Natural killer cell (primary cell): ENCODE measurements at regions not wholly inside any gene's neighbourhood (a gene's known extent, or its start where the extent isn't known, plus 50 kb on each side); places are given as distances from the start of the nearest gene placed in this dataset.

Experiments used
- ATAC-seq, 3 donors: fragments of 150-1000 bp in 2 of 3; fragments of 200-7000 bp in 1 of 3; cut with Tn5 transposase; 1 replicate in 1 of 3; 2 replicates in 2 of 3; pipeline ENCODE4 v1.10.0; 2021; ENCODE audit warnings: mild to moderate bottlenecking in 2 of 3, moderate library complexity in 2 of 3
- DNase-seq, 2 donors: peaks; one replicate each; pipeline versions ENCODE4 v3.0.0 to v3.0.0-alpha.2; 2013 to 2021; ENCODE audit warnings: mixed read lengths in 1 of 2
- H3K27ac ChIP-seq: one replicate; pipeline ENCODE4 v1.5.1; 2013; ENCODE audit warnings: mild to moderate bottlenecking, low read length
- H3K27me3 ChIP-seq: one replicate; pipeline ENCODE4 v1.6.1; 2013; ENCODE audit warnings: low read length; ENCODE audit not compliant: control insufficient read depth, insufficient read depth
- H3K36me3 ChIP-seq: one replicate; pipeline ENCODE4 v1.6.1; 2013; ENCODE audit warnings: low read length; ENCODE audit not compliant: control insufficient read depth, insufficient read depth
- H3K4me1 ChIP-seq: one replicate; pipeline ENCODE4 v1.6.1; 2013; ENCODE audit warnings: low read length; ENCODE audit not compliant: control insufficient read depth, insufficient read depth
- H3K4me3 ChIP-seq: one replicate; pipeline ENCODE4 v1.5.1; 2013; ENCODE audit warnings: low read length
- H3K9me3 ChIP-seq: one replicate; pipeline ENCODE4 v1.6.1; 2013; ENCODE audit warnings: low read length; ENCODE audit not compliant: control insufficient read depth, insufficient read depth
- H3K27ac Mint-ChIP-seq, 2 donors: one replicate each; pipeline ENCODE4 v1.8.0; 2022; ENCODE audit warnings: mild to moderate bottlenecking in 2 of 2, mixed read lengths in 2 of 2, moderate library complexity in 1 of 2
- H3K27me3 Mint-ChIP-seq, 2 donors: one replicate each; pipeline ENCODE4 v1.8.0; 2022; ENCODE audit warnings: low read depth in 2 of 2, mixed read lengths in 2 of 2
- H3K36me3 Mint-ChIP-seq: one replicate; pipeline ENCODE4 v1.8.0; 2022; ENCODE audit warnings: mixed read lengths
- H3K4me1 Mint-ChIP-seq, 2 donors: one replicate each; pipeline ENCODE4 v1.8.0; 2022; ENCODE audit warnings: mixed read lengths in 2 of 2
- H3K4me3 Mint-ChIP-seq: one replicate; pipeline ENCODE4 v1.8.0; 2022; ENCODE audit warnings: mild to moderate bottlenecking, moderate library complexity, mixed read lengths
- H3K9me3 Mint-ChIP-seq, 2 donors: one replicate each; pipeline ENCODE4 v1.8.0; 2022; ENCODE audit warnings: mixed read lengths in 2 of 2
- WGBS: methylation state at CpG from one replicate; pipeline ENCODE4 v1.1.7; 2013; ENCODE audit warnings: missing lambda C conversion rate; ENCODE audit not compliant: insufficient coverage; 5-methylcytosine and 5-hydroxymethylcytosine counted together
- intact Hi-C: fragments of 100-400 bp; cut with micrococcal nuclease; formaldehyde crosslinking; loops from one replicate; pipeline ENCODE4 v1.14.2; 2022
- TF ChIP-seq, protein P1 (sequence below): fragments of 200-600 bp; IDR thresholded peaks from one replicate; pipeline ENCODE4 v1.8.0; 2022; ENCODE audit warnings: antibody characterized with exemption

DNA sequence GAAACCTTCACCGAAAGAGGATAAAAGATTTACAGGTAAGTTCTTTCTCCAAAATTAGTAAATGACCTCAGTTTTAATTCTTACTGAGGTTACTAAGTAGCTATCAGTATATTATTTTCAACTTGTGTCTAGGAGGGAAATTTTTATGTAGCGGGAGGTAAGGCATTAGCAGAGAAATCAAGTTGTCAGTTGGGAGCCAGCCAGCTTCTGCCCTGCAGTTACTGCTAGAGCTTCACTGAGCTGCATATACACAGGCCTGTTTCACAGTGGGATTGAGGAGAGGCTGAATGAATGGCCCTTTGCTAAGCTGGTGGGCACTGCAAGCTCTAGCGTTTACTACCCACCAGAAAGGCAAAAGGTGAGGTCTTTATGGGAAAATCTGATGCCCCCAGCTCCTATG, 105.7 kb downstream of the ACAA2 start:
- ATAC-seq (no peak), DNase-seq (no peak)
- Mint-ChIP-seq H3K9me3 (no peaks in the 10 kb centered on the region), H3K36me3 (no peaks in the 10 kb centered on the region), H3K27ac (no peak overlapping the region), H3K4me1 (no peaks in the 10 kb centered on the region), H3K4me3 (no peak overlapping the region), H3K27me3 (peaks cover 0 to 10% of the 10 kb centered on the region in 2 donors)
- no peak overlapping the region for H3K4me3 ChIP-seq
- no peaks in the 10 kb centered on the region for H3K36me3 ChIP-seq
- TF ChIP-seq, protein P1, sequence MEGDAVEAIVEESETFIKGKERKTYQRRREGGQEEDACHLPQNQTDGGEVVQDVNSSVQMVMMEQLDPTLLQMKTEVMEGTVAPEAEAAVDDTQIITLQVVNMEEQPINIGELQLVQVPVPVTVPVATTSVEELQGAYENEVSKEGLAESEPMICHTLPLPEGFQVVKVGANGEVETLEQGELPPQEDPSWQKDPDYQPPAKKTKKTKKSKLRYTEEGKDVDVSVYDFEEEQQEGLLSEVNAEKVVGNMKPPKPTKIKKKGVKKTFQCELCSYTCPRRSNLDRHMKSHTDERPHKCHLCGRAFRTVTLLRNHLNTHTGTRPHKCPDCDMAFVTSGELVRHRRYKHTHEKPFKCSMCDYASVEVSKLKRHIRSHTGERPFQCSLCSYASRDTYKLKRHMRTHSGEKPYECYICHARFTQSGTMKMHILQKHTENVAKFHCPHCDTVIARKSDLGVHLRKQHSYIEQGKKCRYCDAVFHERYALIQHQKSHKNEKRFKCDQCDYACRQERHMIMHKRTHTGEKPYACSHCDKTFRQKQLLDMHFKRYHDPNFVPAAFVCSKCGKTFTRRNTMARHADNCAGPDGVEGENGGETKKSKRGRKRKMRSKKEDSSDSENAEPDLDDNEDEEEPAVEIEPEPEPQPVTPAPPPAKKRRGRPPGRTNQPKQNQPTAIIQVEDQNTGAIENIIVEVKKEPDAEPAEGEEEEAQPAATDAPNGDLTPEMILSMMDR: no peak
- no peak overlapping the region for H3K27ac ChIP-seq
- no peaks in the 10 kb centered on the region for H3K27me3 ChIP-seq
- no peaks in the 10 kb centered on the region for H3K4me1 ChIP-seq
- H3K9me3 ChIP-seq: no peaks in the 10 kb centered on the region
- WGBS: 100% methylated on average over 2 of the region's 3 CpGs
- intact Hi-C loops: no loop called here

DNA sequence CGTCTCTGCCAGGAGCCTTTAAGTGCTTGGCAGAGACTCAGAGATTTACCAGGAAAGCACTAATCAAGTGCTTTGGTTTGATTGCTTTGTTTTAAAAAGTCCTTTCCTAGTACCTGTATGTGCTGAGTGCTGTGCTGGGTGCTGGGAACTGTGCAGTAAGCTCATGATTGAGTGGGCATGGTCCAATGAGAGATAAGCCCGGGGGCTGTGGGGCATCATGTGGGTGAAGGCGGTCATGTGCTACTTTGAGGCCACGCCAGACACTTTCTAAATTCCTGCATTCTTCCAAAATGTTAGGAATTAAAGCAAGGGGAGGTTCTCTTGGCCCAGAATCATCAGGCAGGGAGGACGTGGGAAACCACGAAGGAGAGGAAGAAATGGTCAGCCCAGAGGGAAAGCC, 109.0 kb downstream of the ACAA2 start:
- Mint-ChIP-seq H3K4me3 (no peak overlapping the region), H3K27me3 (peaks cover 0 to 8% of the 10 kb centered on the region in 2 donors), H3K9me3 (no peaks in the 10 kb centered on the region), H3K36me3 (no peaks in the 10 kb centered on the region), H3K4me1 (no peaks in the 10 kb centered on the region), H3K27ac (no peak overlapping the region)
- intact Hi-C loops: no loop called here
- ATAC-seq: no peak
- TF ChIP-seq, protein P1: no peak
- no peaks in the 10 kb centered on the region for H3K27me3 ChIP-seq
- DNase-seq: no peak
- no peaks in the 10 kb centered on the region for H3K36me3 ChIP-seq
- H3K4me3 ChIP-seq: no peak overlapping the region
- no peaks in the 10 kb centered on the region for H3K4me1 ChIP-seq
- H3K27ac ChIP-seq: no peak overlapping the region
- 61% methylated on average over 6 of the region's 6 CpGs for WGBS
- H3K9me3 ChIP-seq: no peaks in the 10 kb centered on the region

DNA sequence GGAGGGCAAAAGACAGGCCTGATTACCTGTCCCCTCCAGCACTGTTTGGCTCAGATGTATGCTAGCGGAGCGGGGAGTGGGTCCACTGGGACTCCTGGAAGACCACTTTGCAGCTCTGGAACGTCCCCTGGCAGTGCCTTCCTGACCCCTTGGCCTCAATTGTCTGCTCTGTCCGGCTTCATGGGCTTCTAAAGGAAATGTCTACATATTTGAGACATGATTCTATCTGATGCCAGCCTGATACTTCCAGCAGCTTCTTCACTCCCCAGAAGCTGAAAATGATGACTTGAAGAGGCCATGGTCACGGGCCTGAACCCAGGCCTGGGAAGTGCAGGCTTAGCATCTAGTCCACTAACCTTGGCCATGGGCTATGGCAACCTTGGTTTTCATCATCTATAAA, 112.1 kb downstream of the ACAA2 start:
- no peaks in the 10 kb centered on the region for H3K4me1 Mint-ChIP-seq
- no peaks in the 10 kb centered on the region for H3K36me3 Mint-ChIP-seq
- no peaks in the 10 kb centered on the region for H3K4me1 ChIP-seq
- no peaks in the 10 kb centered on the region for H3K9me3 ChIP-seq
- no peaks in the 10 kb centered on the region for H3K36me3 ChIP-seq
- DNase-seq: no peak
- peaks cover 7 to 11% of the 10 kb centered on the region in 2 donors for H3K27me3 Mint-ChIP-seq
- H3K4me3 ChIP-seq: no peak overlapping the region
- no peaks in the 10 kb centered on the region for H3K27me3 ChIP-seq
- H3K27ac ChIP-seq: no peak overlapping the region
- no peak overlapping the region for H3K27ac Mint-ChIP-seq
- TF ChIP-seq, protein P1: no peak
- H3K4me3 Mint-ChIP-seq: no peak overlapping the region
- intact Hi-C loops: no loop called here
- no peaks in the 10 kb centered on the region for H3K9me3 Mint-ChIP-seq
- 82% methylated on average over 5 of the region's 5 CpGs for WGBS
- ATAC-seq: no peak

DNA sequence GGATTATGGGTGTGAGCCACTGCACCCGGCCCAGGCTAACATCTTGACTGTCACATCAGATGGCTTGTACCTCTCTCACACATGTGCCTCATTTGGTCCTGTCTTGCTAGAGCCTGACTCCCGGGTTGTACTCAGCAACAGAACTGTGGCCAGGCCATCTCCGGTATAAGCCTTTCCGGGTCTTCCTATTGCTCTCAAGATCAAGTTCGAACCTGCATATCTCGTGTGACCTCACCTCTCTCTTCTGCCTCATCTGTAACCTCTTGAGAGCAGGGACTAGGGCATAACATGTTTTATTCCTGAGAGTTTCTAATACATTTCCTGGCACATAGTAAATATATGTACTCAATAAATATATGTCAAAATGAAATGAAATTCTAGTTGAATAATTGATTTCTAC, 114.0 kb downstream of the ACAA2 start:
- Mint-ChIP-seq H3K4me1 (no peaks in the 10 kb centered on the region), H3K27me3 (peaks cover 7% of the 10 kb centered on the region in 2 donors), H3K36me3 (no peaks in the 10 kb centered on the region), H3K4me3 (no peak overlapping the region), H3K27ac (no peak overlapping the region), H3K9me3 (no peaks in the 10 kb centered on the region)
- TF ChIP-seq, protein P1: no peak
- H3K4me3 ChIP-seq: no peak overlapping the region
- no peaks in the 10 kb centered on the region for H3K4me1 ChIP-seq
- DNase-seq (no peak), ATAC-seq (no peak)
- no peak overlapping the region for H3K27ac ChIP-seq
- no peaks in the 10 kb centered on the region for H3K27me3 ChIP-seq
- intact Hi-C loops: no loop called here
- H3K9me3 ChIP-seq: no peaks in the 10 kb centered on the region
- 90% methylated on average over 6 of the region's 6 CpGs for WGBS
- no peaks in the 10 kb centered on the region for H3K36me3 ChIP-seq
